ENCODE measurements at regions not wholly inside any gene's neighbourhood (a gene's known extent, or its start where the extent isn't known, plus 50 kb on each side); places are given as distances from the start of the nearest gene placed in this dataset.
A peak's percentile ranks its signal among the peaks of the same experiment; 100 is the strongest.

- H3K4me2 ChIP-seq (ENCODE audit: unreplicated experiment): no peak overlapping the region
- no peaks in the 10 kb centered on the region for H3F3A ChIP-seq (ENCODE audit: insufficient read depth)
- H3K4me1 ChIP-seq (ENCODE audit: insufficient read depth): peaks cover under 1% of the 10 kb centered on the region; the same call in 1 of the 2 replicates
- no peaks in the 10 kb centered on the region for H3K9me2 ChIP-seq (ENCODE audit: insufficient read depth)
- no peak for TF ChIP-seq EZH2 (IDR thresholded peaks at IDR 0.05; ENCODE audit: insufficient read depth, poor library complexity, severe bottlenecking)
- TF ChIP-seq EZH2phosphoT487 (IDR thresholded peaks at IDR 0.05; ENCODE audit: insufficient read depth, low read depth): no peak
- H3K27ac ChIP-seq: no peak overlapping the region
- 30 to 31% methylated on average over 6 of the region's 6 CpGs for WGBS, 2 experiments (ENCODE audit: low coverage in 1 of 2, low lambda C conversion rate in 2 of 2, missing lambda C conversion rate in 2 of 2)
- no peak overlapping the region for H2AFZ ChIP-seq
- no peaks in the 10 kb centered on the region for H3K36me3 ChIP-seq (ENCODE audit: low read depth)
- H3K27me3 ChIP-seq (replicated peaks; ENCODE audit: insufficient read depth): no peaks in the 10 kb centered on the region
- no peaks in the 10 kb centered on the region for H4K20me1 ChIP-seq (ENCODE audit: insufficient read depth)
- no peak overlapping the region for H3K9ac ChIP-seq
- H3K4me3 ChIP-seq: no peak overlapping the region
- H3K79me2 ChIP-seq (ENCODE audit: insufficient read depth): no peaks in the 10 kb centered on the region
- H3K9me3 ChIP-seq (ENCODE audit: low read depth): no peaks in the 10 kb centered on the region
- in situ Hi-C loops (cut with MboI): no loop called here
- peak; percentile 20 for DNase-seq
These were observed 117.0 kb upstream of the RIOK3 start for GRCh38 chr18:23336101-23336500.

- Histone ChIP-seq H3K4me3 (no peak overlapping the region), H3K4me2 (ENCODE audit: unreplicated experiment) (no peak overlapping the region), H2AFZ (no peak overlapping the region), H3K9me2 (ENCODE audit: insufficient read depth) (no peaks in the 10 kb centered on the region), H3K9ac (no peak overlapping the region), H4K20me1 (ENCODE audit: insufficient read depth) (no peaks in the 10 kb centered on the region), H3K4me1 (ENCODE audit: insufficient read depth) (peaks cover 12% of the 10 kb centered on the region; the same call in 1 of the 2 replicates), H3K9me3 (ENCODE audit: low read depth) (no peaks in the 10 kb centered on the region), H3F3A (ENCODE audit: insufficient read depth) (no peaks in the 10 kb centered on the region), H3K27me3 (replicated peaks; ENCODE audit: insufficient read depth) (no peaks in the 10 kb centered on the region), H3K36me3 (ENCODE audit: low read depth) (no peaks in the 10 kb centered on the region), H3K79me2 (ENCODE audit: insufficient read depth) (no peaks in the 10 kb centered on the region), H3K27ac (no peak overlapping the region)
- 83 to 88% methylated on average over 3 of the region's 3 CpGs for WGBS, 2 experiments (ENCODE audit: low coverage in 1 of 2, low lambda C conversion rate in 2 of 2, missing lambda C conversion rate in 2 of 2)
- in situ Hi-C loops (cut with MboI): no loop called here
- peak; percentile 46 for DNase-seq
- TF ChIP-seq EZH2phosphoT487 (IDR thresholded peaks at IDR 0.05; ENCODE audit: insufficient read depth, low read depth): no peak
- TF ChIP-seq EZH2 (IDR thresholded peaks at IDR 0.05; ENCODE audit: insufficient read depth, poor library complexity, severe bottlenecking): no peak
These were observed 115.3 kb upstream of the RIOK3 start for GRCh38 chr18:23337599-23338444.

GRCh38 chr18:23340661-23341060, 112.4 kb upstream of the RIOK3 start:
- in situ Hi-C loops (cut with MboI): loop anchor here (10.0 kb wide), 1 partner anchor 56 kb away; no protein-coding TSS in a partner anchor
- peaks cover 12% of the 10 kb centered on the region; the same call in 1 of the 2 replicates for H3K4me1 ChIP-seq (ENCODE audit: insufficient read depth)
- no peaks in the 10 kb centered on the region for H4K20me1 ChIP-seq (ENCODE audit: insufficient read depth)
- H3K79me2 ChIP-seq (ENCODE audit: insufficient read depth): no peaks in the 10 kb centered on the region
- H3K4me2 ChIP-seq (ENCODE audit: unreplicated experiment): no peak overlapping the region
- no peak overlapping the region for H3K9ac ChIP-seq
- no peak overlapping the region for H3K27ac ChIP-seq
- no peak for DNase-seq
- H3K4me3 ChIP-seq: no peak overlapping the region
- no peaks in the 10 kb centered on the region for H3K9me2 ChIP-seq (ENCODE audit: insufficient read depth)
- TF ChIP-seq EZH2 (IDR thresholded peaks at IDR 0.05; ENCODE audit: insufficient read depth, poor library complexity, severe bottlenecking) (no peak), EZH2phosphoT487 (IDR thresholded peaks at IDR 0.05; ENCODE audit: insufficient read depth, low read depth) (no peak)
- no peaks in the 10 kb centered on the region for H3F3A ChIP-seq (ENCODE audit: insufficient read depth)
- no peak overlapping the region; the same call in 1 of the 2 replicates for H2AFZ ChIP-seq
- H3K9me3 ChIP-seq (ENCODE audit: low read depth): no peaks in the 10 kb centered on the region
- H3K36me3 ChIP-seq (ENCODE audit: low read depth): no peaks in the 10 kb centered on the region
- 98 to 99% methylated on average over 9 of the region's 9 CpGs for WGBS, 2 experiments (ENCODE audit: low coverage in 1 of 2, low lambda C conversion rate in 2 of 2, missing lambda C conversion rate in 2 of 2)
- no peaks in the 10 kb centered on the region for H3K27me3 ChIP-seq (replicated peaks; ENCODE audit: insufficient read depth)

GRCh38 chr18:23341383-23341782, 111.7 kb upstream of the RIOK3 start:
- Histone ChIP-seq H3K4me3 (no peak overlapping the region), H3K9ac (no peak overlapping the region), H3K36me3 (ENCODE audit: low read depth) (no peaks in the 10 kb centered on the region), H3K4me1 (ENCODE audit: insufficient read depth) (peaks cover 12% of the 10 kb centered on the region; the same call in 1 of the 2 replicates), H3K27ac (no peak overlapping the region), H3K79me2 (ENCODE audit: insufficient read depth) (no peaks in the 10 kb centered on the region), H4K20me1 (ENCODE audit: insufficient read depth) (no peaks in the 10 kb centered on the region), H3K9me3 (ENCODE audit: low read depth) (no peaks in the 10 kb centered on the region), H3K4me2 (ENCODE audit: unreplicated experiment) (peak overlapping the region; percentile 58), H3K27me3 (replicated peaks; ENCODE audit: insufficient read depth) (no peaks in the 10 kb centered on the region), H2AFZ (peak overlapping the region; percentile 23), H3K9me2 (ENCODE audit: insufficient read depth) (no peaks in the 10 kb centered on the region), H3F3A (ENCODE audit: insufficient read depth) (no peaks in the 10 kb centered on the region)
- in situ Hi-C loops (cut with MboI): loop anchor here (10.0 kb wide), 1 partner anchor 57 kb away; no protein-coding TSS in a partner anchor
- no peak for TF ChIP-seq EZH2phosphoT487 (IDR thresholded peaks at IDR 0.05; ENCODE audit: insufficient read depth, low read depth)
- no peak for TF ChIP-seq EZH2 (IDR thresholded peaks at IDR 0.05; ENCODE audit: insufficient read depth, poor library complexity, severe bottlenecking)
- DNase-seq: peak; percentile 73
- WGBS, 2 experiments (ENCODE audit: low coverage in 1 of 2, low lambda C conversion rate in 2 of 2, missing lambda C conversion rate in 2 of 2): 15 to 16% methylated on average over 9 of the region's 9 CpGs
